Transverse colon (tissue), 4 donors: ENCODE measurements at regions not wholly inside any gene's neighbourhood (a gene's known extent, or its start where the extent isn't known, plus 50 kb on each side); places are given as distances from the start of the nearest gene placed in this dataset.

ENCODE experiments used
- DNase-seq: peaks from one replicate; pipeline ENCODE4 v3.0.0-alpha.2; 2019
- H3K27ac ChIP-seq, 4 donors: fragments of 200-600 bp; sonication (generic); 2 replicates each; pipeline ENCODE4 v1.5.1; 2016 to 2018; ENCODE audit warnings: inconsistent platforms in 4 of 4
- H3K27me3 ChIP-seq: fragments of 200-600 bp; sonication (generic); 2 replicates; pipeline ENCODE4 v1.5.1; 2017; ENCODE audit warnings: inconsistent platforms
- H3K36me3 ChIP-seq, 4 donors: fragments of 200-600 bp; sonication (generic); 2 replicates each; pipeline ENCODE4 v1.5.1; 2017 to 2019; ENCODE audit warnings: inconsistent platforms in 4 of 4
- H3K4me1 ChIP-seq, 4 donors: fragments of 200-600 bp; sonication (generic); 2 replicates each; pipeline ENCODE4 v1.5.1; 2017 to 2020; ENCODE audit warnings: inconsistent platforms in 4 of 4
- H3K4me3 ChIP-seq, 4 donors: fragments of 200-600 bp; sonication (generic); 1 replicate in 1 of 4; 2 replicates in 3 of 4; pipeline versions ENCODE4 v1.5.1 to v1.6.1; 2017 to 2019; ENCODE audit warnings: inconsistent platforms in 4 of 4
- H3K9me3 ChIP-seq, 2 donors: fragments of 200-600 bp; sonication (generic); 2 replicates each; pipeline ENCODE4 v1.5.1; 2017 to 2019; ENCODE audit warnings: inconsistent platforms in 2 of 2
- EP300 ChIP-seq: sonication (generic); formaldehyde crosslinking; IDR thresholded peaks from one replicate; pipeline ENCODE4 v1.6.1; 2017; ENCODE audit warnings: antibody characterized with exemption, low read depth
- POLR2A ChIP-seq: fragments of 450-650 bp; IDR thresholded peaks from one replicate; pipeline ENCODE4 v1.6.1; 2016; ENCODE audit warnings: antibody characterized with exemption, mild to moderate bottlenecking, moderate library complexity
- POLR2AphosphoS5 ChIP-seq, 3 donors: sonication (generic); formaldehyde crosslinking; IDR thresholded peaks; one replicate each; pipeline ENCODE4 v1.6.1; 2016; ENCODE audit warnings: antibody characterized with exemption in 3 of 3
- WGBS, 2 donors: methylation state at CpG; one replicate each; pipeline ENCODE4 v1.1.5; 2018; ENCODE audit warnings: low coverage in 1 of 2; 5-methylcytosine and 5-hydroxymethylcytosine counted together
- in situ Hi-C, 4 donors: fragments of 200-750 bp; cut with MboI; loops; one replicate each; pipeline versions ENCODE4 v1.15.0 to v1.15.1; 2017; ENCODE audit warnings: low sequenced_read_pairs in 3 of 4, low pct_ligation_motif_present in 1 of 4, low pct_unique_long_range_greater_than_20kb in 1 of 4
- intact Hi-C: fragments of 100-400 bp; cut with DNase I; formaldehyde crosslinking; loops from one replicate; pipeline ENCODE4 v1.15.1; 2023; ENCODE audit warnings: low total_unique reads
- TF ChIP-seq, protein P1 (sequence below), 5 experiments: fragments of 200-600 bp in 3 of 5; fragments of 450-650 bp in 2 of 5; sonication (generic) in 3 of 5; IDR thresholded peaks; 1 replicate in 2 of 5; 2 replicates in 3 of 5; pipeline ENCODE4 v1.5.1; 2016 to 2017; ENCODE audit warnings: antibody characterized with exemption in 5 of 5, inconsistent platforms in 3 of 5, mild to moderate bottlenecking in 2 of 5, moderate library complexity in 1 of 5

- no peaks in the 10 kb centered on the region for H3K36me3 ChIP-seq
- no peak for TF ChIP-seq EP300
- TF ChIP-seq POLR2AphosphoS5 (IDR thresholded peaks at IDR 0.05), result no peak
- TF ChIP-seq POLR2A, result no peak
- TF ChIP-seq, protein P1, sequence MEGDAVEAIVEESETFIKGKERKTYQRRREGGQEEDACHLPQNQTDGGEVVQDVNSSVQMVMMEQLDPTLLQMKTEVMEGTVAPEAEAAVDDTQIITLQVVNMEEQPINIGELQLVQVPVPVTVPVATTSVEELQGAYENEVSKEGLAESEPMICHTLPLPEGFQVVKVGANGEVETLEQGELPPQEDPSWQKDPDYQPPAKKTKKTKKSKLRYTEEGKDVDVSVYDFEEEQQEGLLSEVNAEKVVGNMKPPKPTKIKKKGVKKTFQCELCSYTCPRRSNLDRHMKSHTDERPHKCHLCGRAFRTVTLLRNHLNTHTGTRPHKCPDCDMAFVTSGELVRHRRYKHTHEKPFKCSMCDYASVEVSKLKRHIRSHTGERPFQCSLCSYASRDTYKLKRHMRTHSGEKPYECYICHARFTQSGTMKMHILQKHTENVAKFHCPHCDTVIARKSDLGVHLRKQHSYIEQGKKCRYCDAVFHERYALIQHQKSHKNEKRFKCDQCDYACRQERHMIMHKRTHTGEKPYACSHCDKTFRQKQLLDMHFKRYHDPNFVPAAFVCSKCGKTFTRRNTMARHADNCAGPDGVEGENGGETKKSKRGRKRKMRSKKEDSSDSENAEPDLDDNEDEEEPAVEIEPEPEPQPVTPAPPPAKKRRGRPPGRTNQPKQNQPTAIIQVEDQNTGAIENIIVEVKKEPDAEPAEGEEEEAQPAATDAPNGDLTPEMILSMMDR (IDR thresholded peaks at IDR 0.05), result no peak
- no peaks in the 10 kb centered on the region for H3K4me1 ChIP-seq
- no peaks in the 10 kb centered on the region for H3K9me3 ChIP-seq
- in situ Hi-C loops, result no loop called here
- H3K27me3 ChIP-seq, result no peaks in the 10 kb centered on the region
- intact Hi-C loops, result no loop called here
- WGBS, 2 donors, result 43 to 57% methylated on average over 4 to 5 of the region's 5 CpGs
- H3K27ac ChIP-seq, result no peak overlapping the region
- no peak for DNase-seq
- H3K4me3 ChIP-seq, result no peak overlapping the region
Observed at GRCh38 chr1:218887141-218887925, 286.3 kb upstream of the LYPLAL1 start.

DNA sequence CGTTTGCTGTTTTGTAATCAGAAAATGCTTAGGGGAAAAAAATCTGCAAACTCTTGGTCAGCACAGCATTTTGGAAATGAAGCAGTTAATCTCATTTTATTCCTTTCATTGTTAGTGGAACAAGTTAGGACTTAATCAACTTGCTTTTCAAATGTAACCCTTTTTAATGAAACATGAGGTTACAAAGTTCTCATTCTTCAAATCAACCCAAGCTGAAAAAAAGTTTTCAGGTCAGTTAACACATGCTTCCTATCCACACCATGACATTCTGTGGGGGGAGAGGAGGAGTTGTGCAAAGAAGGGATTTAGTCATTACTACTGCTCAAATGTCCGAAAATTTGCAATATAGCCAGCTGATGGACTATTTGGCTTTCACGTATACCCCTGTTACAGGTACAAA is 283.2 kb upstream of the LYPLAL1 start:
- no peaks in the 10 kb centered on the region for H3K27me3 ChIP-seq
- no peaks in the 10 kb centered on the region for H3K36me3 ChIP-seq
- DNase-seq, result no peak
- H3K27ac ChIP-seq, result no peak overlapping the region
- WGBS, 2 donors, result 74 to 77% methylated on average over 3 of the region's 3 CpGs
- no peaks in the 10 kb centered on the region for H3K9me3 ChIP-seq
- H3K4me3 ChIP-seq, result no peak overlapping the region
- in situ Hi-C loops, result no loop called here
- TF ChIP-seq, protein P1 (IDR thresholded peaks at IDR 0.05), result no peak
- TF ChIP-seq POLR2A, result no peak
- no peak for TF ChIP-seq EP300
- no peak for TF ChIP-seq POLR2AphosphoS5 (IDR thresholded peaks at IDR 0.05)
- H3K4me1 ChIP-seq, result no peaks in the 10 kb centered on the region
- intact Hi-C loops, result no loop called here

DNA sequence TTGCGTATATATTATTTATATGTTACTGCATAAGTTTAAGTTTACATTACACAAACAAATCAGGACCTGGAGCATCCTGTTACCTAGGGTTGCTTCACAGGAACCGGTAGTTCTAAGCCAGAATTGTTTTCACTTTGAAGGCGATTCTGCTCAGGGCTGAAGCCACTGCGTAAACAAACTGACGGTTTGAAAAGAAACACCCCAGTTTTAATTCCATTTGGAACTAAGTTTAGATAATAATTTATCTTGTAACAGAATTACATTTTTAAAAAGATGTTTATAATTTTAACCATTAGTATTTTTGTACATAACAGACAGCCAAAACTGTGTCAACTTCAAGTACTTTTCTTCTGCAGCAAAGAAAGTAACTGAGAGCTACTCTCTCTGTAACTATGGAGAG is 282.1 kb upstream of the LYPLAL1 start:
- H3K27me3 ChIP-seq, result no peaks in the 10 kb centered on the region
- intact Hi-C loops (no loop called here), in situ Hi-C loops (no loop called here)

GRCh38 chr1:218895064-218895587 is 278.6 kb upstream of the LYPLAL1 start:
- DNase-seq, result no peak
- 71 to 78% methylated on average over 3 of the region's 3 CpGs for WGBS, 2 donors
- H3K27ac ChIP-seq, result no peak overlapping the region
- no peaks in the 10 kb centered on the region for H3K9me3 ChIP-seq
- in situ Hi-C loops, result no loop called here
- no peak overlapping the region for H3K4me3 ChIP-seq
- TF ChIP-seq EP300 (no peak), POLR2AphosphoS5 (IDR thresholded peaks at IDR 0.05) (no peak), POLR2A (no peak)
- TF ChIP-seq, protein P1 (IDR thresholded peaks at IDR 0.05), result no peak
- intact Hi-C loops, result no loop called here
- H3K4me1 ChIP-seq, result no peaks in the 10 kb centered on the region
- no peaks in the 10 kb centered on the region for H3K27me3 ChIP-seq
- no peaks in the 10 kb centered on the region for H3K36me3 ChIP-seq

More for the DNA sequence above, 282.1 kb upstream of the LYPLAL1 start:
- 40 to 47% methylated on average over 5 of the region's 5 CpGs for WGBS, 2 donors
- no peak overlapping the region for H3K4me3 ChIP-seq
- no peak overlapping the region for H3K27ac ChIP-seq
- no peak for DNase-seq
- H3K36me3 ChIP-seq, result no peaks in the 10 kb centered on the region
- TF ChIP-seq POLR2AphosphoS5 (IDR thresholded peaks at IDR 0.05) (no peak), EP300 (no peak), POLR2A (no peak)
- TF ChIP-seq, protein P1 (IDR thresholded peaks at IDR 0.05), result no peak
- no peaks in the 10 kb centered on the region for H3K4me1 ChIP-seq
- no peaks in the 10 kb centered on the region for H3K9me3 ChIP-seq
